CD4-positive, alpha-beta T cell (primary cell): ENCODE measurements at regions not wholly inside any gene's neighbourhood (a gene's known extent, or its start where the extent isn't known, plus 50 kb on each side); places are given as distances from the start of the nearest gene placed in this dataset.

Source experiments
- ATAC-seq: fragments of 200-7000 bp; cut with Tn5 transposase; one replicate; pipeline ENCODE4 v1.10.0; 2022; ENCODE audit warnings: mild to moderate bottlenecking; ENCODE audit not compliant: poor library complexity
- CTCF ChIA-PET: fragments of 350-600 bp; sonication (Branson Sonifier 250); formaldehyde crosslinking; loops from one replicate; lab custom pipeline; 2021; ENCODE audit warnings: antibody characterized with exemption, inconsistent platforms; lab: Charles Lee
- POLR2A ChIA-PET: fragments of 350-600 bp; sonication (Branson Sonifier 250); formaldehyde crosslinking; loops from one replicate; lab custom pipeline; 2021; ENCODE audit warnings: antibody characterized with exemption, inconsistent platforms; lab: Charles Lee
- DNase-seq, 14 experiments: peaks; one replicate each; pipeline ENCODE4 v3.0.0-alpha.2; 2013 to 2020; ENCODE audit warnings: mixed read lengths in 2 of 14
- H3K27ac ChIP-seq, 2 donors: one replicate each; pipeline versions ENCODE4 v1.5.1 to v1.7.0; 2013; ENCODE audit warnings: low read length in 2 of 2, low read depth in 1 of 2, mild to moderate bottlenecking in 1 of 2
- H3K27me3 ChIP-seq, 2 experiments: 1 replicate in 1 of 2; 2 replicates in 1 of 2; pipeline versions ENCODE4 v1.6.1 to v1.7.0; 2013; ENCODE audit warnings: low read length in 2 of 2, control low read depth in 1 of 2, mild to moderate bottlenecking in 1 of 2, moderate library complexity in 1 of 2; ENCODE audit not compliant: insufficient read depth in 2 of 2, control insufficient read depth in 1 of 2
- H3K36me3 ChIP-seq: one replicate; pipeline ENCODE4 v1.6.1; 2013; ENCODE audit warnings: low read length, control low read depth; ENCODE audit not compliant: insufficient read depth
- H3K4me1 ChIP-seq: one replicate; pipeline ENCODE4 v1.6.1; 2013; ENCODE audit warnings: low read length, control low read depth; ENCODE audit not compliant: insufficient read depth
- H3K4me3 ChIP-seq: one replicate; pipeline ENCODE4 v1.5.1; 2013; ENCODE audit warnings: mild to moderate bottlenecking, low read length, moderate library complexity
- H3K9me3 ChIP-seq, 2 experiments: 1 replicate in 1 of 2; 2 replicates in 1 of 2; pipeline versions ENCODE4 v1.6.1 to v1.7.0; 2013; ENCODE audit warnings: low read length in 2 of 2, mild to moderate bottlenecking in 2 of 2, control low read depth in 1 of 2, moderate library complexity in 1 of 2; ENCODE audit not compliant: control insufficient read depth in 1 of 2, insufficient read depth in 1 of 2
- H3K27ac Mint-ChIP-seq: one replicate; pipeline ENCODE4 v1.8.0; 2020; ENCODE audit warnings: mixed read lengths
- H3K27me3 Mint-ChIP-seq: one replicate; pipeline ENCODE4 v1.8.0; 2021; ENCODE audit warnings: mixed read lengths
- H3K36me3 Mint-ChIP-seq: one replicate; pipeline ENCODE4 v1.8.0; 2021; ENCODE audit warnings: low read depth, mixed read lengths
- H3K4me1 Mint-ChIP-seq: one replicate; pipeline ENCODE4 v1.8.0; 2021; ENCODE audit warnings: low read depth, mixed read lengths
- H3K4me3 Mint-ChIP-seq: one replicate; pipeline ENCODE4 v1.8.0; 2020; ENCODE audit warnings: mild to moderate bottlenecking, mixed read lengths
- H3K9me3 Mint-ChIP-seq: one replicate; pipeline ENCODE4 v1.8.0; 2020; ENCODE audit warnings: mixed read lengths
- intact Hi-C, 2 experiments: fragments of 100-400 bp; cut with DNase I in 1 of 2; cut with micrococcal nuclease in 1 of 2; formaldehyde crosslinking; loops; one replicate each; pipeline versions ENCODE4 v1.15.1 to v1.9.0; 2023 to 2025; cut with DNase I, micrococcal nuclease
- TF ChIP-seq, protein P1 (sequence below): fragments of 200-600 bp; IDR thresholded peaks from one replicate; pipeline ENCODE4 v1.8.0; 2022; ENCODE audit warnings: antibody characterized with exemption, mild to moderate bottlenecking

DNA sequence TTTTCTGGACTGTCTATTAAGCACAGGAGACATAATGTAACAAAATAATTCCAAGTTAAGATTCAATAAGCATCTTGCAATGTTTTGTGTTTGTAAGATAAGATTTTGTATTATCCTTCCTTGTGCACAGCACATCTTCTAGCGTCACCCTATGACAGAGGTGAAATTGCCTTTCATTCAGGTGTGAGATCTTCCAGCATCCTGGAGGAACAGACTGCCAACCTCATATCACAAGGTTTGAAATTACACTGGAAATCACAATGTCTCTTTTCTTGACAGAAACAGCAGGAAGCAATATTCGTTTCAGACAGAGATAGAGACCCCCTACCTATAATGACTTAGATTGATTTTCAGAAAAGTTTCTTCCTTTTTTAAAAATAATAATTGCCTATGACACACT lies 668.6 kb downstream of the GABRG1 start:
- no peaks in the 10 kb centered on the region for H3K4me1 Mint-ChIP-seq
- POLR2A ChIA-PET, result no interaction called here

DNA sequence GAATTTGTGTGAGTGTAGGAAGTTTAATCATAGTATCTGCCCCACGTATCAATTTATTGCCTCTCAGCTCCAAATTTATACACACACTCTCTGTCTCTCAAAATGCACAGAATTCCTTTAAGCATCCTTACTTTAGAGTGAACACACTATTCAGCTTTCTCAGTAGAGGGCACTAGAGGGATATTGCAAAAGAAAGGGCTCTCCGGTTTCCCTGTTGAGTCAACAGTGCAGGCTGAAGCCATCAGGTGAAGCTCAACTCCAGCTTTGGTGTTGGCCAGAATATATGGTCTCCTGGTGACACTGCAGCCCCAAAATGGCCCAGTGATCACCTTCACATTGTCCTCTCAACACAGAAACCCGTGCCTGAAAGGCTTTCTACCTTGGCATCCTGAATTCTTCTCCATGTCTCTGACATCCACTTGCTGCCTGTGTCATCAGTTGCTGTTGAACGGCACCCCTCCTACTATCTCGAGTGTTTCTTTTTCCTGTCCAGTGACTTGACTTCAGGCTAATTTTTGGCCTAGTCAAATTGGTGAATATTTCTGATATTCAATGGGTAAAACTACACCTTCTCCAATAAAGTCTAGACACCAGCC lies 670.5 kb downstream of the GABRG1 start:
- no peaks in the 10 kb centered on the region for H3K36me3 Mint-ChIP-seq
- DNase-seq, result no peak
- intact Hi-C loops, result no loop called here
- Histone ChIP-seq H3K4me3 (no peak overlapping the region), H3K27ac (no peak overlapping the region), H3K4me1 (no peaks in the 10 kb centered on the region), H3K27me3 (no peaks in the 10 kb centered on the region), H3K9me3 (peaks cover 0 to 16% of the 10 kb centered on the region in 2 experiments), H3K36me3 (no peaks in the 10 kb centered on the region)
- no peaks in the 10 kb centered on the region for H3K4me1 Mint-ChIP-seq
- no peaks in the 10 kb centered on the region for H3K27me3 Mint-ChIP-seq
- CTCF ChIA-PET, result no interaction called here
- H3K27ac Mint-ChIP-seq, result no peak overlapping the region
- POLR2A ChIA-PET, result no interaction called here
- ATAC-seq, result no peak
- TF ChIP-seq, protein P1, sequence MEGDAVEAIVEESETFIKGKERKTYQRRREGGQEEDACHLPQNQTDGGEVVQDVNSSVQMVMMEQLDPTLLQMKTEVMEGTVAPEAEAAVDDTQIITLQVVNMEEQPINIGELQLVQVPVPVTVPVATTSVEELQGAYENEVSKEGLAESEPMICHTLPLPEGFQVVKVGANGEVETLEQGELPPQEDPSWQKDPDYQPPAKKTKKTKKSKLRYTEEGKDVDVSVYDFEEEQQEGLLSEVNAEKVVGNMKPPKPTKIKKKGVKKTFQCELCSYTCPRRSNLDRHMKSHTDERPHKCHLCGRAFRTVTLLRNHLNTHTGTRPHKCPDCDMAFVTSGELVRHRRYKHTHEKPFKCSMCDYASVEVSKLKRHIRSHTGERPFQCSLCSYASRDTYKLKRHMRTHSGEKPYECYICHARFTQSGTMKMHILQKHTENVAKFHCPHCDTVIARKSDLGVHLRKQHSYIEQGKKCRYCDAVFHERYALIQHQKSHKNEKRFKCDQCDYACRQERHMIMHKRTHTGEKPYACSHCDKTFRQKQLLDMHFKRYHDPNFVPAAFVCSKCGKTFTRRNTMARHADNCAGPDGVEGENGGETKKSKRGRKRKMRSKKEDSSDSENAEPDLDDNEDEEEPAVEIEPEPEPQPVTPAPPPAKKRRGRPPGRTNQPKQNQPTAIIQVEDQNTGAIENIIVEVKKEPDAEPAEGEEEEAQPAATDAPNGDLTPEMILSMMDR, result no peak
- no peaks in the 10 kb centered on the region for H3K9me3 Mint-ChIP-seq
- no peak overlapping the region for H3K4me3 Mint-ChIP-seq

More for the DNA sequence above, 668.6 kb downstream of the GABRG1 start:
- TF ChIP-seq, protein P1, result no peak
- Histone ChIP-seq H3K27ac (no peak overlapping the region), H3K4me1 (no peaks in the 10 kb centered on the region), H3K27me3 (no peaks in the 10 kb centered on the region), H3K9me3 (peaks cover 5 to 16% of the 10 kb centered on the region in 2 experiments), H3K36me3 (no peaks in the 10 kb centered on the region), H3K4me3 (no peak overlapping the region)
- DNase-seq, result no peak
- ATAC-seq, result no peak
- CTCF ChIA-PET, result interaction anchor here (0.5 kb wide), 1 partner anchor 1453 kb away, joined by 5 read pairs; no protein-coding TSS in a partner anchor
- intact Hi-C loops, result no loop called here
- H3K4me3 Mint-ChIP-seq, result no peak overlapping the region
- H3K27ac Mint-ChIP-seq, result no peak overlapping the region
- no peaks in the 10 kb centered on the region for H3K36me3 Mint-ChIP-seq
- no peaks in the 10 kb centered on the region for H3K27me3 Mint-ChIP-seq
- H3K9me3 Mint-ChIP-seq, result peaks cover 2% of the 10 kb centered on the region

DNA sequence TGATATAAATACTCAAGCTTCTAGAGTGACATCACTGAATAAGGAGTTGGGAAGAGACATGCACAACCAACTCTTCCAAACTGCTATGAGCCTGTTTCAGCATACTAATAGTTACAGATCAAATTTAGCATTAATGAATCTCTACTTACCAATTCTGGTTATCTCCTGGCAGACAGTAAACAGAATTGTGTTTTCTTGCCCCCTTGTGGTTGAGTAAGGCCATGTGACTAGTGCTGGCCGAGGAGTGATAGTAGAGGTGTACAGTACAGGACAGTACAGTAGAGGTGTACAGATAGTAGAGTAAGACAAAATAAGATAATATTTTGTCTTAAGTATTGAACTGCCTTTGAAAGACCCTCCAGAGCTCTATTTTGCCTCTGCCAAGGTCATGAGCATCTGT lies 681.4 kb downstream of the GABRG1 start:
- Mint-ChIP-seq H3K36me3 (no peaks in the 10 kb centered on the region), H3K27ac (no peak overlapping the region), H3K27me3 (no peaks in the 10 kb centered on the region), H3K9me3 (peaks cover 4% of the 10 kb centered on the region), H3K4me3 (no peak overlapping the region), H3K4me1 (no peaks in the 10 kb centered on the region)
- H3K9me3 ChIP-seq, result no peaks in the 10 kb centered on the region
- CTCF ChIA-PET, result no interaction called here
- no peaks in the 10 kb centered on the region for H3K36me3 ChIP-seq
- POLR2A ChIA-PET, result no interaction called here
- no peaks in the 10 kb centered on the region for H3K4me1 ChIP-seq
- H3K27ac ChIP-seq, result no peak overlapping the region
- intact Hi-C loops, result no loop called here
- no peaks in the 10 kb centered on the region for H3K27me3 ChIP-seq
- no peak overlapping the region for H3K4me3 ChIP-seq
- DNase-seq, result no peak
- TF ChIP-seq, protein P1, result no peak
- ATAC-seq, result no peak
